K562 (cell line): ENCODE measurements at regions not wholly inside any gene's neighbourhood (a gene's known extent, or its start where the extent isn't known, plus 50 kb on each side); places are given as distances from the start of the nearest gene placed in this dataset.

Experiments used
- ATAC-seq: fragments of 200-7000 bp; cut with Tn5 transposase; 3 replicates; pipeline ENCODE4 v1.9.1; 2020; ENCODE audit warnings: moderate library complexity
- BruUV-seq: library from RNA; stranded (reverse); fragments of 400-500 nt; replicated peaks from 2 replicates; lab custom pipeline; 2021; lab: Mats Ljungman, UMichigan
- CTCF ChIA-PET: fragments of 300-600 bp; formaldehyde crosslinking; extraction: SDS; loops from one replicate; lab custom pipeline; 2021; ENCODE audit warnings: low intra/inter-chr PET ratio; lab: Yijun Ruan, JAX
- POLR2A ChIA-PET: fragments of 300-600, 350-650 bp; sonication (Branson Sonifier 250); formaldehyde crosslinking; extraction: SDS; loops from one replicate; lab custom pipeline; 2021; ENCODE audit warnings: antibody characterized with exemption, inconsistent platforms; lab: Yijun Ruan, JAX
- DNase-seq, 4 experiments: peaks; one replicate each; pipeline versions ENCODE4 v3.0.0 to v3.0.0-alpha.2; 2011 to 2018; ENCODE audit warnings: low spot score in 3 of 4, mixed read lengths in 3 of 4; ENCODE audit errors: extremely low read depth in 1 of 4
- FAIRE-seq: peaks from 2 replicates; lab custom pipeline; 2011; peaks lifted over from hg19 to GRCh38; lab: Jason Lieb, UNC
- H2AFZ ChIP-seq: 2 replicates; pipeline ENCODE4 v1.6.0; 2011; ENCODE audit warnings: low read depth, low read length, control low read depth, inconsistent platforms
- H3K27ac ChIP-seq: fragments of 200-600 bp; 3 replicates; pipeline ENCODE4 v1.8.0; 2011; ENCODE audit warnings: low read depth, mild to moderate bottlenecking, control low read depth, inconsistent platforms, low read length, moderate library complexity, mixed read lengths; ENCODE audit errors: extremely low read depth
- H3K27me3 ChIP-seq, 2 experiments: fragments of 300-600 bp in 1 of 2; 2 replicates in 1 of 2; 3 replicates in 1 of 2; pipeline versions ENCODE4 v1.6.0 to v1.8.0; 2011; ENCODE audit warnings: inconsistent platforms in 2 of 2, low read length in 2 of 2, mild to moderate bottlenecking in 1 of 2, mixed read lengths in 1 of 2, moderate library complexity in 1 of 2; ENCODE audit not compliant: control insufficient read depth in 2 of 2, insufficient read depth in 2 of 2
- H3K36me3 ChIP-seq: fragments of 300-600 bp; 3 replicates; pipeline ENCODE4 v1.8.0; 2011; ENCODE audit warnings: mild to moderate bottlenecking, low read length, inconsistent platforms; ENCODE audit not compliant: control insufficient read depth, insufficient read depth
- H3K4me1 ChIP-seq, 2 experiments: fragments of 200-600 bp in 1 of 2; replicated peaks in 1 of 2; 2 replicates in 1 of 2; 3 replicates in 1 of 2; pipeline versions ENCODE4 v1.5.1 to v1.8.0; 2011; ENCODE audit warnings: inconsistent platforms in 2 of 2, low read length in 2 of 2, mild to moderate bottlenecking in 1 of 2, mixed read lengths in 1 of 2, moderate library complexity in 1 of 2; ENCODE audit not compliant: control insufficient read depth in 2 of 2, insufficient read depth in 2 of 2
- H3K4me2 ChIP-seq: 2 replicates; pipeline ENCODE4 v1.6.1; 2011; ENCODE audit warnings: low read length, control low read depth, inconsistent platforms, mixed read lengths; ENCODE audit not compliant: insufficient read depth
- H3K4me3 ChIP-seq: fragments of 200-600 bp; sonication (generic), shearing (Covaris generic); 2 replicates; pipeline ENCODE4 v1.5.1; 2016; ENCODE audit warnings: control low read depth, inconsistent platforms
- H3K79me2 ChIP-seq: fragments of 200-600 bp; 3 replicates; pipeline ENCODE4 v1.8.0; 2011; ENCODE audit warnings: low read length, inconsistent platforms; ENCODE audit not compliant: control insufficient read depth, insufficient read depth
- H3K9ac ChIP-seq, 2 experiments: 2 replicates each; pipeline versions ENCODE4 v1.6.0 to v1.6.1; 2011; ENCODE audit warnings: low read depth in 2 of 2, low read length in 2 of 2, control low read depth in 1 of 2, inconsistent platforms in 1 of 2, mild to moderate bottlenecking in 1 of 2, mixed read lengths in 1 of 2; ENCODE audit not compliant: insufficient read depth in 1 of 2
- H3K9me1 ChIP-seq: one replicate; pipeline ENCODE4 v1.6.0; 2011; ENCODE audit warnings: inconsistent platforms, mild to moderate bottlenecking, low read length, moderate library complexity; ENCODE audit not compliant: control insufficient read depth, insufficient read depth
- H3K9me3 ChIP-seq: replicated peaks from 2 replicates; pipeline ENCODE4 v1.5.1; 2011; ENCODE audit warnings: low read depth, low read length, inconsistent platforms; ENCODE audit not compliant: control insufficient read depth, insufficient read depth
- H4K20me1 ChIP-seq: replicated peaks from 2 replicates; pipeline ENCODE4 v1.6.1; 2011; ENCODE audit warnings: low read length, inconsistent platforms, mixed read lengths; ENCODE audit not compliant: control insufficient read depth, insufficient read depth
- ILF3 ChIP-seq: fragments of 450-650 bp; IDR thresholded peaks from 2 replicates; pipeline ENCODE4 v1.6.1; 2018; ENCODE audit warnings: antibody characterized with exemption, mild to moderate bottlenecking, moderate library complexity, borderline replicate concordance
- NCOA6 ChIP-seq: fragments of 450-650 bp; IDR thresholded peaks from 2 replicates; pipeline ENCODE4 v1.6.1; 2017; ENCODE audit warnings: mild to moderate bottlenecking
- NFIC ChIP-seq: fragments of 450-650 bp; IDR thresholded peaks from 2 replicates; pipeline ENCODE4 v1.6.1; 2017; ENCODE audit warnings: mild to moderate bottlenecking, inconsistent platforms
- PCBP2 ChIP-seq: fragments of 200-400 bp; formaldehyde crosslinking; IDR thresholded peaks from 2 replicates; pipeline ENCODE4 v1.6.1; 2018; ENCODE audit warnings: low read length, low read depth, mild to moderate bottlenecking, moderate library complexity; ENCODE audit not compliant: poor library complexity, severe bottlenecking
- RNF2 ChIP-seq: sonication (generic); IDR thresholded peaks from 2 replicates; pipeline ENCODE4 v1.6.1; 2016
- SOX6 ChIP-seq: fragments of 450-650 bp; IDR thresholded peaks from 2 replicates; pipeline ENCODE4 v1.6.1; 2014; ENCODE audit warnings: mild to moderate bottlenecking
- TCF3 ChIP-seq: sonication (generic); formaldehyde crosslinking; IDR thresholded peaks from 2 replicates; pipeline ENCODE4 v1.4.0; 2020; ENCODE audit warnings: mild to moderate bottlenecking, missing genetic modification reagents
- ZC3H4 ChIP-seq: sonication (generic); formaldehyde crosslinking; IDR thresholded peaks from 2 replicates; pipeline ENCODE4 v1.9.0; 2021; ENCODE audit warnings: missing genetic modification reagents, borderline replicate concordance
- WGBS: fragments of 100-300 bp; shearing (Covaris generic); methylation state at CpG from one replicate; pipeline ENCODE4 v1.1.6; 2016; ENCODE audit warnings: low coverage, mixed read lengths; ENCODE audit not compliant: insufficient coverage; ENCODE audit errors: missing lambda C conversion rate; 5-methylcytosine and 5-hydroxymethylcytosine counted together
- in situ Hi-C: fragments of 300-500 bp; cut with MboI; formaldehyde crosslinking; loops from 4 replicates; pipeline ENCODE4 v1.15.0; 2018; ENCODE audit warnings: inconsistent platforms, mixed read lengths
- intact Hi-C: fragments of 100-400 bp; cut with micrococcal nuclease; formaldehyde crosslinking; loops from 2 replicates; pipeline ENCODE4 v1.14.2; 2022
- TF ChIP-seq, protein P1 (sequence below): fragments of 250-450 bp; sonication (Bioruptor Pico); IDR thresholded peaks from 2 replicates; pipeline ENCODE4 v1.8.0; 2021; ENCODE audit warnings: borderline replicate concordance, mild to moderate bottlenecking, moderate library complexity; ENCODE audit not compliant: poor library complexity, severe bottlenecking
- TF ChIP-seq, protein P2 (sequence below): fragments of 250-450 bp; sonication (Bioruptor Pico); IDR thresholded peaks from 2 replicates; pipeline ENCODE4 v1.8.0; 2022; ENCODE audit warnings: inconsistent platforms, mild to moderate bottlenecking, moderate library complexity, borderline replicate concordance

DNA sequence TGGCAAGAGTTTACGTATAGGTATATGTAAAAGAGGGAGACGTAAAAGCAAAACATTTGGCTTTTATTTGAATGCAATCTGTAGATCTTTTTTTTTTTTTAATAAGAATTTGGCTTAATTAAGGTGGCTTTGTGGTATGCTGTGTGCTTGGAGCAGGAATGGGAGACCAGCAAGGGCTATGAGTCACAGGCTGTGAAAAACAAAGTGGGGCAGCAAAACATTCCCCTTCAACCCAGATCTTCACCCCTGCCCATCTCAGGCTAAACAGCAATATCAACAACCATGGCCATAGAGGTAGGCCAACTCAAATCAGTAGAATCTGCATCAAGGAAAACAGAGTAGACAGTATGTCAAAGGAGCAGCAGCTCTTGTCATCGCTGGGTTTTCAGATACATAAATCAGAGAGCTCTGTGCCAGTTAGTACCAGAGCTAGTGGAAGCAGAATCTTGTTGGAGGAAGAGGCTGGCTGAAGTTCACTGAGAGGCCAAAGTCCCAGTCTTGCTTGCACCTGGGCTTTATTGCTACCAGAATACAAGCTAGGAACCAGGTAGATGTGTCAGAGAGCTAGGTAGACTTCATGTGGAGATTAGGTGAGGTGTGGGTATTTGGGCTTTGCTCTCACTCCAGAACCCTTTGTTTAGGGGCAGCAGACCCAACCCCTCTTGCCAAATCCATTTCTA is 191.5 kb upstream of the FANCL start:
- DNase-seq (no peak), ATAC-seq (no peak), FAIRE-seq (no peak)
- Histone ChIP-seq H3K9me1 (no peaks in the 10 kb centered on the region), H3K4me3 (no peak overlapping the region), H3K4me2 (no peak overlapping the region), H2AFZ (no peak overlapping the region), H3K9me3 (no peaks in the 10 kb centered on the region), H3K27me3 (peaks cover 3 to 10% of the 10 kb centered on the region in 2 experiments; a peak in 4 of 5 replicates), H3K27ac (no peak overlapping the region), H3K9ac (no peak overlapping the region), H4K20me1 (no peaks in the 10 kb centered on the region)
- ChIA-PET POLR2A (no interaction called here), CTCF (no interaction called here)
- intact Hi-C loops (no loop called here), in situ Hi-C loops (loop anchor here (25.0 kb wide), 1 partner anchor 520 kb away; no protein-coding TSS in a partner anchor)
- WGBS, result 3% methylated on average over 3 of the region's 3 CpGs
- BruUV-seq, result no TSS peak
- TF ChIP-seq, protein P1, sequence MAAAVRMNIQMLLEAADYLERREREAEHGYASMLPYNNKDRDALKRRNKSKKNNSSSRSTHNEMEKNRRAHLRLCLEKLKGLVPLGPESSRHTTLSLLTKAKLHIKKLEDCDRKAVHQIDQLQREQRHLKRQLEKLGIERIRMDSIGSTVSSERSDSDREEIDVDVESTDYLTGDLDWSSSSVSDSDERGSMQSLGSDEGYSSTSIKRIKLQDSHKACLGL (CRISPR knock-in tag), result no peak
- TF ChIP-seq, all 486 proteins: peak for 0
- Histone ChIP-seq H3K79me2 (no peaks in the 10 kb centered on the region), H3K36me3 (no peaks in the 10 kb centered on the region), H3K4me1 (peaks cover 0 to 3% of the 10 kb centered on the region in 2 experiments; a peak in 1 of 5 replicates)

DNA sequence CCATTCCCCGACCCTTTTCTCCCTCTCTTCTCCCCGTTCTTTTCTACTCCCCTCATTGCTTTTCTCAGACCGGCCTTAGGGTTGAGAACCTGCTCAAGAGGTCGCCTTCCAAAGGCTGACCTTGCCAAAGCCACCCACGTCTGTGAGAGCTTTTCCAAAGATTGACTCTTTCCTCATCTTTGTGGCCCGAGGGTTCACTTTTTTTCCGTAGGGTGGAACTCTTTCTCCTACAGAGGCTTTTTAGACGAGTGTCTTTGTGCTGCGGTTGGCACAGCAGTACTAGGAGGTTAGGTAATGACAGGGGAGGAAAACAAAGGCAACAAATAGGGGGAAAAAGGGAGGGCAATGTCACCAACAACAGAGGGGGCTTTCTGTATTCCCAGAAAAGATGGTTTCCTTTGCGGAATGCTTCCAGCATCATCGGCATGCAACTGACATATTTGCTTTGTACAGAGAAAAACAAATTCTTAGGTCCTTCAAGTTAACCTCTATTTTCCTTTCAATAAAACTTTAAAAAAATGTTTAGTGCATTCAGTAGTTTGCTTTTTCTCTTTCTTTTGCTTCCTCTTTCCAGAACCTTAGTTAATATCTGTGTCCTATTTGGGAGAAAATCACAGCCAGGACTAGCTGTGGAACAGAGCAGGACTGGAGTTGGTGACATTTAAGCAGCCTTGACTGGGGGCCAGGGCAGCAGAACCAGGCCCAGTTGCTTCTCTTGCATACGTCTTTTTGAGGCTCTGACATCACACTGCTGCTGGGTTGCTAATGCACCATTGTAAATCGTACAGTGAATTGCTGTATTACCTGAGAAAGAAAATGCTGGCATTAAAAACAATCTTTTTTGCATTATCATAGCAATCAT is 188.1 kb upstream of the FANCL start:
- no peak for FAIRE-seq
- no peak for ATAC-seq
- Histone ChIP-seq H3K27me3 (peaks cover 6 to 13% of the 10 kb centered on the region in 2 experiments; a peak in 4 of 5 replicates), H3K4me2 (no peak overlapping the region), H3K9me3 (no peaks in the 10 kb centered on the region), H3K4me3 (no peak overlapping the region), H3K27ac (no peak overlapping the region), H4K20me1 (no peaks in the 10 kb centered on the region), H3K36me3 (no peaks in the 10 kb centered on the region), H3K79me2 (no peaks in the 10 kb centered on the region), H3K9me1 (no peaks in the 10 kb centered on the region), H3K9ac (no peak overlapping the region), H3K4me1 (peaks cover 0 to 3% of the 10 kb centered on the region in 2 experiments; a peak in 1 of 5 replicates), H2AFZ (no peak overlapping the region)
- no TSS peak for BruUV-seq
- intact Hi-C loops, result no loop called here
- CTCF ChIA-PET, result no interaction called here
- no peak for DNase-seq
- POLR2A ChIA-PET, result no interaction called here
- 6% methylated on average over 12 of the region's 13 CpGs for WGBS
- in situ Hi-C loops, result loop anchor here (25.0 kb wide), 1 partner anchor 517 kb away; no protein-coding TSS in a partner anchor
- TF ChIP-seq TCF3 (CRISPR knock-in tag) (no peak), NCOA6 (no peak), RNF2 (no peak), PCBP2 (no peak), ZC3H4 (CRISPR knock-in tag) (no peak), ILF3 (no peak), SOX6 (no peak), NFIC (no peak)
- TF ChIP-seq, protein P2, sequence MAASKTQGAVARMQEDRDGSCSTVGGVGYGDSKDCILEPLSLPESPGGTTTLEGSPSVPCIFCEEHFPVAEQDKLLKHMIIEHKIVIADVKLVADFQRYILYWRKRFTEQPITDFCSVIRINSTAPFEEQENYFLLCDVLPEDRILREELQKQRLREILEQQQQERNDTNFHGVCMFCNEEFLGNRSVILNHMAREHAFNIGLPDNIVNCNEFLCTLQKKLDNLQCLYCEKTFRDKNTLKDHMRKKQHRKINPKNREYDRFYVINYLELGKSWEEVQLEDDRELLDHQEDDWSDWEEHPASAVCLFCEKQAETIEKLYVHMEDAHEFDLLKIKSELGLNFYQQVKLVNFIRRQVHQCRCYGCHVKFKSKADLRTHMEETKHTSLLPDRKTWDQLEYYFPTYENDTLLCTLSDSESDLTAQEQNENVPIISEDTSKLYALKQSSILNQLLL (CRISPR knock-in tag), result no peak
